Fibroblast of lung (primary cell): ENCODE measurements at regions not wholly inside any gene's neighbourhood (a gene's known extent, or its start where the extent isn't known, plus 50 kb on each side); places are given as distances from the start of the nearest gene placed in this dataset.

ENCODE experiments used
- DNase-seq, 2 donors: peaks; one replicate each; pipeline versions ENCODE4 v3.0.0 to v3.0.0-alpha.2; 2010; ENCODE audit warnings: low read depth in 2 of 2
- H2AFZ ChIP-seq: 2 replicates; pipeline ENCODE4 v1.5.1; 2012; ENCODE audit warnings: low read length, control low read depth, inconsistent platforms
- H3K27ac ChIP-seq: 2 replicates; pipeline ENCODE4 v1.5.1; 2011; ENCODE audit warnings: low read length, control low read depth; ENCODE audit not compliant: insufficient read depth
- H3K27me3 ChIP-seq: 2 replicates; pipeline ENCODE4 v1.5.1; 2011; ENCODE audit warnings: mild to moderate bottlenecking, low read length; ENCODE audit not compliant: control insufficient read depth, insufficient read depth
- H3K36me3 ChIP-seq: 2 replicates; pipeline ENCODE4 v1.5.1; 2011; ENCODE audit warnings: low read length; ENCODE audit not compliant: control insufficient read depth, insufficient read depth
- H3K4me1 ChIP-seq: 2 replicates; pipeline ENCODE4 v1.5.1; 2011; ENCODE audit warnings: low read length; ENCODE audit not compliant: control insufficient read depth, insufficient read depth; ENCODE audit errors: extremely low read depth
- H3K4me2 ChIP-seq: 2 replicates; pipeline ENCODE4 v1.5.1; 2011; ENCODE audit warnings: low read length, control low read depth; ENCODE audit not compliant: insufficient read depth; ENCODE audit errors: extremely low read depth
- H3K4me3 ChIP-seq, 4 experiments: fragments of 200-600 bp in 1 of 4; sonication (generic) in 1 of 4; replicated peaks in 1 of 4; 2 replicates each; pipeline ENCODE4 v1.5.1; 2011 to 2016; ENCODE audit warnings: low read length in 4 of 4, low read depth in 3 of 4, mild to moderate bottlenecking in 3 of 4, control low read depth in 2 of 4, inconsistent platforms in 1 of 4, mixed read lengths in 1 of 4; ENCODE audit not compliant: insufficient read depth in 1 of 4; ENCODE audit errors: control extremely low read depth in 1 of 4
- H3K79me2 ChIP-seq: 2 replicates; pipeline ENCODE4 v1.5.1; 2012; ENCODE audit warnings: mild to moderate bottlenecking, low read length, inconsistent platforms; ENCODE audit not compliant: control insufficient read depth, insufficient read depth
- H3K9ac ChIP-seq: 2 replicates; pipeline ENCODE4 v1.5.1; 2011; ENCODE audit warnings: mild to moderate bottlenecking, low read length, control low read depth; ENCODE audit not compliant: insufficient read depth
- H3K9me3 ChIP-seq: 2 replicates; pipeline ENCODE4 v1.5.1; 2012; ENCODE audit warnings: low read depth, low read length; ENCODE audit not compliant: control insufficient read depth, insufficient read depth
- H4K20me1 ChIP-seq: 2 replicates; pipeline ENCODE4 v1.5.1; 2011; ENCODE audit warnings: low read length; ENCODE audit not compliant: control insufficient read depth, insufficient read depth; ENCODE audit errors: extremely low read depth
- EZH2 ChIP-seq: IDR thresholded peaks from 2 replicates; pipeline ENCODE4 v1.5.1; 2012; ENCODE audit warnings: low read length, control low read depth, mild to moderate bottlenecking; ENCODE audit errors: missing control alignments
- TF ChIP-seq, protein P1 (sequence below), 2 donors: IDR thresholded peaks in 1 of 2; conservative IDR thresholded peaks in 1 of 2; 1 replicate in 1 of 2; 2 replicates in 1 of 2; pipeline ENCODE4 v1.5.1; 2011 to 2012; ENCODE audit warnings: low read length in 2 of 2, control low read depth in 1 of 2, inconsistent platforms in 1 of 2, low read depth in 1 of 2, mild to moderate bottlenecking in 1 of 2

DNA sequence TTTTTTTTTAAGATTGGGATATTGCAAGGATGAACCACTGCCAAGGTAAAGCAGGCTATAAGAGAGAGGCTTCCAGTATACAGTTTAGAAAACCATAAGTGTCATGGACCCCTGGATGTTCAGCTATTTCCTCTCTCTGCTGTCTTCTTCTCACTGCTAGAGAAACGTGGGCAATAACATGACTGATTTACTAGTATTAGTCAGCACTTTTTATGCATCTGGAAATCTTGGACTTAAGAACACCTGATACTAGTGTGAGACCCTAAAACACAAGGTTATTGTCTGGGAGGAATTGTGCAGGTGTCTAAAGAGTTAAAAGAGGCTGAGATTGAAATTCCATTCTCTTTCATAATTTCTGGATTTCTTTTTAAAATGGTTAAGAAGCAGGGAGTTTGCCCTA is 460.6 kb upstream of the MCTP2 start:
- H3K79me2 ChIP-seq = no peaks in the 10 kb centered on the region
- no peaks in the 10 kb centered on the region for H3K27me3 ChIP-seq
- no peaks in the 10 kb centered on the region for H3K4me1 ChIP-seq
- H3K4me3 ChIP-seq = no peak overlapping the region
- no peak overlapping the region for H3K9ac ChIP-seq
- TF ChIP-seq EZH2 = no peak
- TF ChIP-seq, protein P1, sequence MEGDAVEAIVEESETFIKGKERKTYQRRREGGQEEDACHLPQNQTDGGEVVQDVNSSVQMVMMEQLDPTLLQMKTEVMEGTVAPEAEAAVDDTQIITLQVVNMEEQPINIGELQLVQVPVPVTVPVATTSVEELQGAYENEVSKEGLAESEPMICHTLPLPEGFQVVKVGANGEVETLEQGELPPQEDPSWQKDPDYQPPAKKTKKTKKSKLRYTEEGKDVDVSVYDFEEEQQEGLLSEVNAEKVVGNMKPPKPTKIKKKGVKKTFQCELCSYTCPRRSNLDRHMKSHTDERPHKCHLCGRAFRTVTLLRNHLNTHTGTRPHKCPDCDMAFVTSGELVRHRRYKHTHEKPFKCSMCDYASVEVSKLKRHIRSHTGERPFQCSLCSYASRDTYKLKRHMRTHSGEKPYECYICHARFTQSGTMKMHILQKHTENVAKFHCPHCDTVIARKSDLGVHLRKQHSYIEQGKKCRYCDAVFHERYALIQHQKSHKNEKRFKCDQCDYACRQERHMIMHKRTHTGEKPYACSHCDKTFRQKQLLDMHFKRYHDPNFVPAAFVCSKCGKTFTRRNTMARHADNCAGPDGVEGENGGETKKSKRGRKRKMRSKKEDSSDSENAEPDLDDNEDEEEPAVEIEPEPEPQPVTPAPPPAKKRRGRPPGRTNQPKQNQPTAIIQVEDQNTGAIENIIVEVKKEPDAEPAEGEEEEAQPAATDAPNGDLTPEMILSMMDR (conservative IDR thresholded peaks at IDR 0.05 in 1 of 2, IDR thresholded peaks at IDR 0.05 in 1 of 2; ENCODE audit: low read depth in 1 of 2, low read length in 2 of 2) = no peak
- no peaks in the 10 kb centered on the region for H4K20me1 ChIP-seq
- no peak overlapping the region for H3K4me2 ChIP-seq
- DNase-seq = no peak
- no peaks in the 10 kb centered on the region for H3K9me3 ChIP-seq
- no peak overlapping the region for H2AFZ ChIP-seq
- no peak overlapping the region for H3K27ac ChIP-seq
- H3K36me3 ChIP-seq = no peaks in the 10 kb centered on the region

DNA sequence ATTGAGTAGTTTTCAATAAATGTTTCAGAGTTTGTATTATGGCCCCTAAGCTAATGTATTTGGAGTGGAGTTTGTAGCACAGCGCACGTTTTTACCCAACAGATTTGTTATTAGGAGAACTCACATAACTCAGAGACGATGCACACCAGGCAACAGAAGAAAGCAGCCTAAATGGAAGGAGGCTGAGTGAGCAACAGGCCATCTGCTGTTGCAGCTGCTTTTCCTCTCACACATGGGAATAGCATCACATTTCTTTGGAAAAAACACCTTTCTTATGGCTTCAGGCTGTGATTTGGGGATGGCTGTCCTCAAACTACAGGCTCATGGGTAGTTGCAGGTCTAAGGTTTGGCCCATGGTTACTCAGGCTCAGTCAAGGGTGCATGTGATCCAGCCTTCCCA is 469.3 kb upstream of the MCTP2 start:
- Histone ChIP-seq H3K4me3 (no peak overlapping the region), H3K27ac (no peak overlapping the region), H4K20me1 (no peaks in the 10 kb centered on the region), H3K27me3 (no peaks in the 10 kb centered on the region), H2AFZ (no peak overlapping the region), H3K4me1 (no peaks in the 10 kb centered on the region), H3K79me2 (no peaks in the 10 kb centered on the region), H3K36me3 (no peaks in the 10 kb centered on the region), H3K9me3 (no peaks in the 10 kb centered on the region), H3K9ac (no peak overlapping the region), H3K4me2 (no peak overlapping the region)
- no peak for DNase-seq
- TF ChIP-seq, protein P1 (conservative IDR thresholded peaks at IDR 0.05 in 1 of 2, IDR thresholded peaks at IDR 0.05 in 1 of 2; ENCODE audit: low read depth in 1 of 2, low read length in 2 of 2) = no peak
- no peak for TF ChIP-seq EZH2

DNA sequence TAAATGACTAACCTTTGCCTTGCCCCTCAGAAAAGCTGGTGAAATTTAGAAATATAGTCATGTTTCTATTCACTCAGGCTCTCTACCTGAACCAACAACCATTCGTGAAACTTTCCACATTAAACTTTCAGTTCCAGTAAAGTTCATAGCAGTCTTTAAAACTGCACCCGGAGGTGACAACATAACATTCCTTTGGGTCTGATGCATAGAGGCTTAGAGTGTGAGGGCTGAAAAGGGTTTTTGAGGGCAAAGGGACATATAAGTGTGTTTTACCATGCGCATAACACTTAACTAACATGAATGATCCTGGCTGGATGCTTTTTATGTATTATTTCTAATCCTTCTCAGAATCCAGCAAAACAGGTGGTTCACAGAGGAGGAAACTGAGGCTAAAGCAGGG is 471.7 kb upstream of the MCTP2 start:
- Histone ChIP-seq H3K79me2 (no peaks in the 10 kb centered on the region), H3K27ac (no peak overlapping the region), H2AFZ (no peak overlapping the region), H3K9me3 (no peaks in the 10 kb centered on the region), H3K27me3 (no peaks in the 10 kb centered on the region), H3K4me1 (no peaks in the 10 kb centered on the region), H4K20me1 (no peaks in the 10 kb centered on the region), H3K9ac (no peak overlapping the region), H3K4me3 (no peak overlapping the region), H3K36me3 (no peaks in the 10 kb centered on the region), H3K4me2 (no peak overlapping the region)
- TF ChIP-seq, protein P1 (conservative IDR thresholded peaks at IDR 0.05 in 1 of 2, IDR thresholded peaks at IDR 0.05 in 1 of 2; ENCODE audit: low read depth in 1 of 2, low read length in 2 of 2) = no peak
- TF ChIP-seq EZH2 = no peak
- DNase-seq = peak in 1 of 2 donors; percentile 1
